GM21515 (cell line): ENCODE measurements at regions not wholly inside any gene's neighbourhood (a gene's known extent, or its start where the extent isn't known, plus 50 kb on each side); places are given as distances from the start of the nearest gene placed in this dataset.
"Not testable (repeated sequence)": the region's sequence is repeated elsewhere in the genome, so short reads cannot be mapped to it uniquely, and the experiment has no call there.

Experiments used
- ATAC-seq: cut with Tn5 transposase; IDR thresholded peaks from one replicate; pipeline ENCODE4 v1.9.1; 2021; ENCODE audit not compliant: unreplicated experiment

DNA sequence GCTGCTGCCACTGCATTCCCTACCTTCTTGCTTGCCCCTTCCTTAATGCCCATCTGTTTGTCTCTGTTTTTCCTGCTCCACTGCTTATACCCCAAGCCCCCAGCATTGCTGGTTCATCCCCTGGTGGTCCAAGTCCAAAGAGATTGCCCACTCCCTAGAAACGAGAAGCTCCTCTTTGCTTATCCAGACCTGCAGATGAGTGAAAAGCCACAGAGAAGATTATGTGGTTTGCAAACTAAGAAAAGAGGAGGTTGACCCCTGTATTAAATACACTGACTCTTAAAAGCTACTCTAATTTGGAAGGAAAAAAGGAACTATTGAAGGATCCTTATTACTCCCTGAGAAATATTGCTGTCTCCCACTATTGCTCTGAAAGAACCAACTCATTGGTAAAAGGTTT is 146.8 kb upstream of the RAB4A start:
- no peak for ATAC-seq

- no peak for ATAC-seq
These were observed 146.3 kb upstream of the RAB4A start for GRCh38 chr1:229124520-229125124.

DNA sequence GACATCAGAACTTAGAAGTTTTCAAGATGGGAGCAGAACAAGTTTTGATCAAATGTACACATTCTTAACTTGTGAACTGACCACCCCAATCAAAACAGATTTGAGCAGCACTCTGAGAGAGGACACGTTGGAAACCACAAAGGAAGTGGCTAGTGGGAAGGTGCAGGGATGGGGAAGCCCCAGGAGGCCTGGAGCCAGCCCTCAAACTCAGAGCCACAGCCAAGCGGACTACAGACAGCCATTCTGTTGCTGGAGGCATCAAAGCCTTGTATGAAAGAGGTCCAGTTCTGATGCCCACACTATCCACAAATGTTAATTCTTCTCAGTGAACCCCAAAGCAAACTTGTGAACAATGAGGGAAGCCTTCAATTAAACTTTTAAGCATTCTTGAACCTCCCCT is 143.6 kb upstream of the RAB4A start:
- no peak for ATAC-seq

DNA sequence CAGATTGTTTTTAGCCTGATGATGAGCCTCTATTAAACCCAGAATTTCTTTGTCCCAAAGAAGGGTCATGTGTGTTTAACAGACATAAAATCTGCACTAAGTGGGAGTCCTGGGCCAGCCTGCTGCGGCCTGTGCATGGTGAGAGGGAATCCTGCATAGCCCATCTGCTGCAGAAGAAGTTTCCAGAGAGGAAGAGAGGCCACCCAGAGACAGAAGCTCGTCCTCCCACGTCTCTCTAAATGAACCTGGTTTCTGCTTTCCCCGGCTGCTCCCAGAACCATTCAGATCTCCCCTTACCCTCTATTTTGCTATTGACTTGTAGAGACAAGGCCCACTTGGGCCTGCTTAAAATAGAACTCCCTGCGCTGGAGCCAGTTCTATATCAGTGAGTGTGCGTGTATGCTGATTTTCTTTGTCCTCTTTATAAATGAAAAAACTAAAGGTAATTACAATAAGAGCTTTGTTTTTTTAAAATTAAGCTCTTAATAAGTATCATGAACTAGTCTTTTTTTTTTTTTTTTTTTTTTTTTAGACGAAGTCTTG is 142.8 kb upstream of the RAB4A start:
- ATAC-seq = no peak

GRCh38 chr1:229129301-229130027 is 141.4 kb upstream of the RAB4A start:
- ATAC-seq = no peak

DNA sequence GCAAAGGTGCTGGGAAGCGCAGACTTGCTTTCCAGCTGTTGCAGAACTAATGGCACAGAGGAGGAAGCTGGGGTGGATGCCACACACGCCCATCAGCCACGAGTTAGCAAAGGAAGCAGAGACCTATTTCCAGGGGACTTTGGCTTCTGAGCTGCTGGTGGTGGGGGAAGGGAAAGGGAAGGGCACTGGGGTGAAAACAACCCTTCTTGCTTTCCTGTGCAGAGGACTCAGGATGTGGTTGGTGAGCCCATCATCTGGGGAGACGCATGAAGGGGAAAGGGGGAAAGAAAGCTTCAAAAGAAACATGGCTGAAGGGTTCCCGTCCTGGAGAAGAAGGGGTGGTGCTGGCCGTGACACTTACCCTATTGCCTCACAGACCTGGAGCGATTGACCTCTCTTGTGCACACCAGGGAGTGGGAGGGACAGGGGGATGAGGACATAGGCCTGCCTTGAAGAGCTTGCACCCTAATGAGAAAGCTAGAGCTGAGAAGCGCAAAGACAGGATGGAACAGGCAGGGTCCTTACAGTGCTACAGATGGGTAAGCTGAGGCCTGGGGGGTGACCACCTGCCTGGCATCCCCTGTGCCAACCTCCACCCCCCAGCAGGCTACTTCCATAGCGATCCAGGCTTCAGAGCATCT is 140.8 kb upstream of the RAB4A start:
- no peak for ATAC-seq

DNA sequence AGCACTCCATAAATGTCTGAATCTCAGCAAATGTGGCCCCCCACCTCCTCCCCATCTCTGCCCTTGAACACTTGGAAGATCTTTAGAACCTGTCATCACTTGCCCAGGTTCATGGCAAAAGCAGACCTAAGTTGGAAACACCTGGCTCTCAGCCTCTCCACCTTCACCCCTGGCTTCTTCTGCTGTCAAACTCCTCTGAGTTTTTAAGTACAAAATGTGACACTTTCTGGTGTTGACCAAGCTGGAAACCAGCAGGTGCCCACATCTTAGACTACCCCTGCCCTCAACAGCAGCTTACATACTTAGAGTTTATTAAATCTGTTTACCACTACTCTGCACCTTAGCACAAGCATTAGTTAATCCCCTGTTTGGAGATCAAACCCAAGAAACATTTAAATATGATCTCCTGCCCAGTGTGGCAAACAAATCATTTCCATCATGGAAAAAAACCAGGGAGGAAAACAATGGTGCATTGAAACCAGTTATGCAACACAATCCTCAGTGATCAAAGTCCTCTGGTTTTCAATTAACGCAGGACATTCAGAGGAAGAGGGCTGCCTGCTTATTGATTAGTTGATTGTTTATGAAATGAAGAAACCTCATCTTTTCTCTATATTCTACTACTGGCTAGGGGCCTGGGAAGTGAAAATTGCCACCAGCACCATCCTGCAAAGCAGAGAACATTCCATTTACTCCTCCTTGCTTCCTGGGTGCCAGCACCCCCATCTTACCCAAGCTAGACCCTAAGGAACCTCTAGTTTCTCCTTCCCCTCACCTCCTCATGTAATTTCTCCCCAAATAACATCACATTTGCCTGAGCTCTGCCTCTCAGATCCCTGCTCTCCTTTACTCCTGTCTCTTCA is 139.4 kb upstream of the RAB4A start:
- no peak for ATAC-seq

GRCh38 chr1:229132106-229132443 is 138.8 kb upstream of the RAB4A start:
- ATAC-seq = no peak

DNA sequence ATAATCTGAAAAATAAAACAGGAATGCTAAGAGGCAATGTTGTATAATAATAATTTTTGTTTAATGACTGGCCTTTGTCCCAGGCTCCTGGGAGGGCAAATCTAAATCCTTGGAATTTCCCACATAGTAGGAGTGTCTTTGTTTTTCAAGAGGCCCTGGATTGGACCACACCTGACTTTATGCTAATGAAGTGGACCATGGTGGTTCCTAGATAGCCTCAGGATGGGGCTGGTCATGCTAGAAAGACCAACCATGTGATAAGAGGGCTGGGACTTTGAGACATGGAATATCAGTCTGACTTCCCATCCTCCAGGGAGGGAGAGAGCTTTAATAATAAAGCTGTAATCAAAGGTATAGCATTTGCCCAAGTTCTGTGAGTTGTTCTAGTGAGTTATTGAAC is 138.2 kb upstream of the RAB4A start:
- ATAC-seq = no peak

- ATAC-seq = no peak
These were observed 137.8 kb upstream of the RAB4A start for GRCh38 chr1:229133151-229133550.

- no peak for ATAC-seq
These were observed 137.1 kb upstream of the RAB4A start for GRCh38 chr1:229133811-229134210.

DNA sequence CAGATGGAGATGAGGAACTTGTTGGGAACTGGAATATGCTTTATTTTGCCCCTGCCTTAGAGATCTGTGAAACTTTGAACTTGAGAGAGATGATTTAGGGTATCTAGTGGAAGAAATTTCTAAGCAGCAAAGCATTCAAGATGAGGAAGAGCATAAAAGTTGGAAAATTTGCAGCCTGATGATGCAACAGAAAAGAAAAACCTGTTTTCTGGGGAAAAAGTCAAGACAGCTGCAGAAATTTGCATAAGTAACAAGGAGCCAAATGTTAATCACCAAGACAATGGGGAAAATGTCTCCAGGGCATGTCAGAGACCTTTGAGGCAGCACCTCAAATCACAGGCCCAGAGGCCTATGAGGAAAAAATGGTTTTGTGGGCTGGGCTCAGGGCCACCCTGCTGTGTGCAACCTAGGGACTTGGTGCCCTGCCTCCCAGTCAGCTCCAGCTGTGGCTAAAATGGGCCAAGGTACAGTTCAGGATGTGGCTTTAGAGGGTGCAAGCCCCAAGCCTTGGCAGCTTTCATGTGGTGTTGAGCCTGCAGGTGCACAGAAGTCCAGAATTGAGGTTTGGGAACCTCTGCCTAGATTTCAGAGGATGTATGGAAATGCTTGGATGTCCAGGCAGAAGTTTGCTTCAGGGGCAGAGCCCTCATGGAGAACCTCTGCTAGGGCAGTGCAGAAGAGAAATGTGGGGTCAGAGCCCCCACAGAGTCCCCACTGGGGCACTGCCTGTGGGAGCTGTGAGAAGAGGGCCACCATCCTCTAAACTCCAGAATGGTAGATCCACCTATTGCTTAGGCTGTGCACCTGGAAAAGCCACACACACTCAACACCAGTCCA is 136.3 kb upstream of the RAB4A start:
- ATAC-seq = not testable (repeated sequence)

DNA sequence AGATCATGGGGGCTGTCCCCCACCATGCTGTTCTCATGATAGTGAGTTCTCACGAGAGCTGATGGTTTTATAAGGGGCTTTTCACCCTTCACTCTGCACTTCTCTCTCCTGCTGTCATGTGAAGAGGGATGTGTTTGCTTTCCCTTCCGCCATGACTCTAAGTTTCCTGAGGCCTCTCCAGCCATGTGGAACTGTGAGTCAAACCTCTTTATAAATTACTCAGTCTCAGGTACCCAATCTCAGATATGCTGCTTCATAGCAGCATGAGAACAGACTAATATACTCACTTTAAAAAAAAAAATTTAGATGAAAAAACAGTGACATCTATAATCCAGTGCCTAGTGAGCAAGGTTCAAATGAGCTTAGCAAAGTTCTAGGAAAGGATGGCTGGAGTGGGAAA is 135.1 kb upstream of the RAB4A start:
- no peak for ATAC-seq

GRCh38 chr1:229136822-229137221 is 134.1 kb upstream of the RAB4A start:
- no peak for ATAC-seq

GRCh38 chr1:229137271-229137670 is 133.6 kb upstream of the RAB4A start:
- ATAC-seq = no peak

GRCh38 chr1:229138058-229138457 is 132.9 kb upstream of the RAB4A start:
- no peak for ATAC-seq

GRCh38 chr1:229139331-229140118 is 131.4 kb upstream of the RAB4A start:
- ATAC-seq = peak; percentile 72

GRCh38 chr1:229140119-229140396 is 130.9 kb upstream of the RAB4A start:
- no peak for ATAC-seq

DNA sequence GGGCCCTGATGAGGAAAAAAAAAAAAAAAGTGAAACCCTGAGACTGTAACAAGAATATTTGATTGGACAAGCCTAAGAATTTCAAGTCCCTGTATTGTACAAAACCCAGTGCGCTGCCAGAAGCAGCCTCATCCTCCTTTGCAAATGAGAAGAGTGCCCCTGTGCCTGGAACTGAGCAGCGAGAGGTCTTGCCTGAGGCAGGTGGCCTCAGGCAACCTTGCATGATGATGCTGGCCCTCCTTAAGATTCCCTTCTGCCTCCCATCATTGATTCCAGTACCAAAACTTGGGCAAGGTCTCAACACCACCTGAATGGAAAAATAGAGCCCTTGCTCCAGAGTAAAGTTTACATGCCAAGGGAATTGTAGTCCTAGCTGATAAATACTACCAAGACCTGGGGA is 129.6 kb upstream of the RAB4A start:
- ATAC-seq = no peak
